ENCODE measurements at regions not wholly inside any gene's neighbourhood (a gene's known extent, or its start where the extent isn't known, plus 50 kb on each side); places are given as distances from the start of the nearest gene placed in this dataset.

DNA sequence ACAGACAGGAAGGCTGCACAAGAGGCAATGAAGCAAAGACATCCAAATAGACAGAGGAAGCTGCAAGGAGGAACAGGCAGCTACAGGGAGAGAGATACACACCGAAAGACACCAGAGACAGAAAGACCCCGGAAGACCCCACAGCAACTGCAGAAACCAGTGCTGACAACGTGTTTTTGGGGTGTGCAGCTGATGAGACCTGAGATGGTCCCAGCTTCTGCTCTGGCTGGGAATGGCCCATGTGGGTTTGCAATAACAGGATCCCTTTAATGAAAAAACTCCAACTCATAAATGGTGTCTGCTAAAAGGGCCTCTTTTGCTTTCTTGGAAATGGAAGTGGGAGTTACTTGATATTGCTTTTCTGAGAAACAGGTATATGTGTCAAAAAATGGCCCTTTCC is 101.5 kb upstream of the CDH11 start:
- no peak for DNase-seq

DNA sequence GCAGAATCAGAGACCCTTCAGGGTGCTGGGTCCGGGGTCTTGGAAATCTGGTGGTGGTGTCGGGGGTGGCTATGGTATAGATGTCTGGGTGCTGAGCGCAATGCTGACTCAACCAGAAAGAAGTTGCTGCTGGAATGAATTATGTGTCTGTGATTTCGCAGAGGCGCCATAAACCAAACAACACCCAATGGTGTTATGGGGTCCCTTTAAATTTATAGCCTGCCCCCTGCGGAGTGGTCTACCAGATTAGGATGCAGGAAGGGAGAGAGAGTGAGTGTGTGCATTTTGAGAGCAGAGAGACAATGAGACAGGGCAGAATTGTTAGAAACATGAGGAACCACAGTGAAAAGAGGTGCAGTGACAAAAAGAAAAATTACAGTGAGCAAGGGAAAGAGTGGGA is 100.7 kb upstream of the CDH11 start:
- DNase-seq, result no peak

DNA sequence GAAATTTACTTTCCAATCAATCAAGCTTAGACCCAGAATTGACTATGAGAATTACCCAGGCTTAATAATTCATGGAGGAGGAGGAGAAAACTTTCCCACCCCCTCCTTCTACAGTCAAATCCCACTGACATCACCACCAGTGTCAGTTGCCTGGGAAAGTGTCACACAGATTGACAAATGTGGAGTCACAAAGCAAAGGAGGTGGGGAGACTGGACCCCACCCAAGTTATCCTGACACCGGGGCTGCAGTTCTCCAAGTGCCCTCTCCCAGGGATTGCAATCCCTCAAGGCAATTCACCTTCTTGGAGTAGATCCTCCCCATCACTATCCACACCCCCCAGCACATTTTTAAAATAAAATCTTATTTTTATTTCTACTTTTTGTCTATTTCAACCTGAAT is 100.2 kb upstream of the CDH11 start:
- DNase-seq, result no peak

GRCh38 chr16:65219786-65220185 is 97.9 kb upstream of the CDH11 start:
- DNase-seq, result no peak

GRCh38 chr16:65218348-65218747 is 96.5 kb upstream of the CDH11 start:
- no peak for DNase-seq

DNA sequence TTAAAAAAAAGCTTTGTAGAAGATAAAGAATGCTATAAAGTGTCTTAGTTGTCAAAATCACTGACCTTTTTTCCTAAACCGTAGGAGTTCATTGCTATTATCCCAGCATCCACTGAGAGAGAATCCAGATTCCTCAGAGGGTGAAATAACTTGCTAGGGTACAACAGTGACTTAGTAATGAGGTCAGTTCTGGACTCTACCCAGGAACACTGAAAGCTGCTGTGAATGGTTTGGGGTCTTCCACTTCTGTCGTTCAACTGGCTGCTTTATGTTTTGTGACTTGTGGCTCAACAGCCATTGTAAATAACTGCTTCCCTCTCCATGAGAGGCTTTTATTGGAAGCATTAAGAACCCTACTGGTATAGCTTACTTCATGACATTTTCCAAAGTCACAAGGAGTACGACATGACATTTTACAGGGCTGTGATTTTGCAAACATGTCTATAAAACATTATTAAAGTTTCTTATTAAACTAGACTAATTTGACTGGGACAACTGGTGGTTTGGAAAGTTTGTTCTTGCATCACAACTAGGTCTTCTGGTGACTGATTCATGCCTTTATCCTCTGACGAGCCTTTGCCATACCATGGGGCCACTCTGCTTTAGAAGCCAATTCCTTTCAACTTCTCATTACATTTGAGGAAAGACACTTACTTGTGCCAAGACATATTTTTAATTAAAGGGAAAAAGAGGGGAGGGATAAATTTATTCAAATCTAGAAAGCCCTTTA is 92.2 kb upstream of the CDH11 start:
- DNase-seq, result no peak

GRCh38 chr16:65212791-65213190 is 90.9 kb upstream of the CDH11 start:
- DNase-seq, result no peak

- DNase-seq, result no peak
These were observed 90.4 kb upstream of the CDH11 start for GRCh38 chr16:65212240-65212639.

- DNase-seq, result no peak
These were observed 80.6 kb upstream of the CDH11 start for GRCh38 chr16:65202461-65202860.

- no peak for DNase-seq
These were observed 79.6 kb upstream of the CDH11 start for GRCh38 chr16:65201511-65201910.

- DNase-seq, result no peak
These were observed 79.0 kb upstream of the CDH11 start for GRCh38 chr16:65200857-65201256.

DNA sequence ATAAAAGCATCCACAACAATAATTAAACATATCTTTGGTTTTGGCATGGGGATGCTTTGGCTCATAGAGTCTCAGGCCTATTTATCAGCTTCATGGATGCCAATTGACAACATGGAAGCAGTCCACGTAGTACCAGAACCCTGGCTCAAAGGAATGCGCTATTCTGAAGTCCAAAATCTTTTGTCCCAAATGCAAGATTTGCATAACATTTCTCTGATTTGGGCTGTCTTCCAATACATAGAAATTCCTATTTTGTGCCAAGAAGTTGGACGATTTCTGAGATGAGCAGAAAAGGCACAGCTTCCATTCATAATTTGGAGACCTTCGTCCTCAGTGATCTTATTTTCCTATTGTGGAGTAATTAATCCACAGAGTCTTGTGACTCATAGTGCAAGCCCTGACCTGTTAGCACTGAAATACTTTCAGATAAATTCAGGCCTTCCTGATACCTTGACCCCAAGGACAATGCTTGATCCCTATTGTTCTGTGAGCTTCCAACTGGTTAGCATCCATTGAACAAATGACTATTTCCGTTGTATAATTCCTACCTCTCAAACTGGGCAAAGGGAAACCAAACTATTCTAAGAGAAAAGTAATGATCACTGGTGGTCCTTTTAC is 78.4 kb upstream of the CDH11 start:
- DNase-seq, result no peak

DNA sequence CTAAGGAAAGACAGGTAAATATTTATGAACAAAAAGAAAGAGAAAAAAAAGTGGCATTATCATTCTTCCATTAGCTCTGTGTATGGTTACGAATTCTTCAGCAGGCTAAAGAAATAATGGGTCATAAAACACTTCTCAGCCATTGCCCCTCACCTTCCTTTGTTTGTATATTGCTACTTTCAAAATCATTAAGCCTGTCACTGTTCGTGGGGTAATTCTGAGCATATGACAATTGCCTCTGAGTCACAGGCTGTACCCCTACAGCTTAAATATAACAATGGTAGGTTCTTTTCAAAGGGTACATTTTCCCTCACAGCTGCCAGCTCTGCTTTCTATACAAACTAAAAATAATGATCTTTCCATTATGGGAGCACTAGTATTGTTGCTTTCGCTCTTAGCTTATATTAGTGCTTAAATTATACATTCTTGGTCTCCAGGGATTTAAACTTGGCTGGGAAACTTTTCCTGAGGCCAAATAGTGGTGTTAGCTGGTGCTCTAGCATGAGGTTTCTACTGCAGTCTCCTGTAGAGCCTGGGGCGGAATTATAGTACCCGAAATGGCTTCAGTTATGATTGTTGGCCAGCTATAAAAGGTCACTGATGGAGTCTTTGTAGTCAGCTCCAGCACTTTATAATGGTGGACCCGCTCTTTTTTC is 74.7 kb upstream of the CDH11 start:
- DNase-seq, result no peak

GRCh38 chr16:65195998-65196397 is 74.1 kb upstream of the CDH11 start:
- DNase-seq, result no peak

DNA sequence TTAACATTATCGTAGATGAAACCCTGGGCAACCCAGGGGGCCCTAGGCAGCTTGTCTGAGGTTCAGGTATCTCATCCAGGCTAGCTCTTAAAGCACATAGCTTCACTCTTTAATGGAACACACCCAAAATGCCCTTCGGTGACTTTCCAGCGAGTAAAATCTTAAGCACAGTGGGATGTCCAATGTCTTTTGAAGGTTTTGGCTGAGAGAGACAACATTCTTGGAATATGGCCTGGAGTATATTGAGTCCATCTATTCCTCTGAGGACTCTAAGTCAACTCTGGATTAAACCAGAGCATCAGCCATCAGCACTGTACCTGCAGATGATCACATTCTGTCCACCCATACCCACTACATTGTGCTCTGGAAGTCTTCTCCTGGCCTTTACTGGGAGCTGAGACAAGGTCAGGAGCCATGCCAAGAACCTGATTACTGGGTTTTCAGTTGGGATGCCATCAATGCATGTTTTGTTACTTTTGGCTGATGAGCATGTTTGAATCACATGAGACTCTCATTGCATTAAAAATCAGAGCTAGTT is 63.4 kb upstream of the CDH11 start:
- DNase-seq, result no peak

DNA sequence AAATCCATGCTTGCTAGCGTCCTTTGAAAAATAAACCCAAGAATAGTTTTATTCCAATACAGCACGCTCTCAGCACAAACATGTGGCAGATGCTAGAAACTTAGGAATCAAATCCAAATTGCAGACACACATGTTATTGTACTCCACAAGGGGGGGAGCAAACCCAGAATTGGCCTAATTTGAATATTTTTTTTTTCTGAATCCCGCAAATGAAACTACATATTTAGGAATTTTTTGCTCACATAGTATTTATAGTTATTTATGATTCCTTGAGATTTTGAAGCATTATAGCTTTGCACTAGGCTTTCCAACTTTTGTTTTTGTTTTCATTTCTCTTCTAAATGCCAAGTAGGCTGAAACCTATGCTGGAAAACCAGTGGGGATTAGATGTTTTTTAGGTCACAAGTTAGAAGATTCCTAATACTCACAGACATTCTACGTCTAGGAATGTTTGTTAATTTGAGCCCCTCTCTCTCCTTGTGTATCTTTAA is 59.3 kb upstream of the CDH11 start:
- no peak for DNase-seq

DNA sequence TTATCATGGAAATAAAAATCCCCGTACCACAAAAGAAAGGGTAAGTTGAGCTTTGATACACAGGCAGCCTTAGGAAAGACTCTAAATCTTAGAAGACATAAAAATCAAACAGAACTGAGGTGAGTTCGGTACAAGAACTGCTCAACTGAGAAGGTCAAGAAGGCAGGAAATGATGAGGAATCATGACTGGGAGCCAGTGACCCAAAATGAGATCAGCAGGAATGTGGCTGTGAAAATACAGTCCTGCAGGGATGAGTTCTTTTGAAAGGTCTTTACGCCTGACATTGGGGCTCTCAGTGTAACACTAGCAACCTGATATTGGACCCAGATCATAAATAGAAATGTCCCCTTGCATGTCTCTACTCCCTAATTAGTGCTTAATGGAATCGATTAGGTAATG is 56.3 kb upstream of the CDH11 start:
- no peak for DNase-seq

- no peak for DNase-seq
These were observed 54.7 kb upstream of the CDH11 start for GRCh38 chr16:65176603-65177002.

- DNase-seq, result no peak
These were observed 50.5 kb upstream of the CDH11 start for GRCh38 chr16:65172356-65172755.
